Neural progenitor cell (in vitro differentiated cells): ENCODE measurements at regions not wholly inside any gene's neighbourhood (a gene's known extent, or its start where the extent isn't known, plus 50 kb on each side); places are given as distances from the start of the nearest gene placed in this dataset.
"Not testable (repeated sequence)": the region's sequence is repeated elsewhere in the genome, so short reads cannot be mapped to it uniquely, and the experiment has no call there.

Source experiments
- DNase-seq: peaks from one replicate; pipeline ENCODE4 v3.0.0-alpha.2; 2016; ENCODE audit warnings: low spot score
- H2AFZ ChIP-seq: fragments of 200-600 bp; sonication (generic); replicated peaks from 2 replicates; pipeline ENCODE4 v1.6.1; 2016; ENCODE audit warnings: antibody characterized with exemption
- H3F3A ChIP-seq: fragments of 200-600 bp; sonication (generic); 2 replicates; pipeline ENCODE4 v1.6.1; 2016; ENCODE audit warnings: antibody characterized with exemption, low read depth
- H3K27ac ChIP-seq: fragments of 200-600 bp; sonication (generic); 2 replicates; pipeline ENCODE4 v1.5.1; 2016; ENCODE audit warnings: mild to moderate bottlenecking
- H3K27me3 ChIP-seq: fragments of 200-600 bp; sonication (generic); 2 replicates; pipeline ENCODE4 v1.6.1; 2016; ENCODE audit warnings: mild to moderate bottlenecking, moderate library complexity
- H3K36me3 ChIP-seq: fragments of 200-600 bp; sonication (generic); 2 replicates; pipeline ENCODE4 v1.5.1; 2016
- H3K4me1 ChIP-seq: fragments of 200-600 bp; sonication (generic); 2 replicates; pipeline ENCODE4 v1.6.1; 2016; ENCODE audit warnings: mixed run types
- H3K4me2 ChIP-seq: fragments of 200-600 bp; sonication (generic); 2 replicates; pipeline ENCODE4 v1.6.1; 2016
- H3K4me3 ChIP-seq: fragments of 200-600 bp; sonication (generic); 2 replicates; pipeline ENCODE4 v1.5.1; 2016
- H3K79me2 ChIP-seq: fragments of 200-600 bp; sonication (generic); 2 replicates; pipeline ENCODE4 v1.6.1; 2016; ENCODE audit warnings: low read depth
- H3K9ac ChIP-seq: fragments of 200-600 bp; sonication (generic); 2 replicates; pipeline ENCODE4 v1.6.1; 2016
- H3K9me3 ChIP-seq: fragments of 200-600 bp; sonication (generic); 2 replicates; pipeline ENCODE4 v1.5.1; 2016; ENCODE audit warnings: low read depth
- H4K20me1 ChIP-seq: fragments of 200-600 bp; sonication (generic); 2 replicates; pipeline ENCODE4 v1.6.1; 2016; ENCODE audit warnings: low read depth
- H3K27ac Mint-ChIP-seq: 3 replicates; pipeline ENCODE4 v1.8.0; 2021; ENCODE audit warnings: mixed read lengths
- H3K27me3 Mint-ChIP-seq: 2 replicates; pipeline ENCODE4 v1.8.0; 2022; ENCODE audit warnings: low read depth, mild to moderate bottlenecking, inconsistent platforms, moderate library complexity, mixed read lengths; ENCODE audit not compliant: insufficient read depth
- H3K36me3 Mint-ChIP-seq: 3 replicates; pipeline ENCODE4 v1.8.0; 2021; ENCODE audit warnings: mixed read lengths
- H3K4me1 Mint-ChIP-seq: 3 replicates; pipeline ENCODE4 v1.8.0; 2021; ENCODE audit warnings: mixed read lengths
- H3K4me3 Mint-ChIP-seq: 3 replicates; pipeline ENCODE4 v1.8.0; 2021; ENCODE audit warnings: mild to moderate bottlenecking, moderate library complexity, mixed read lengths
- H3K9me3 Mint-ChIP-seq: 3 replicates; pipeline ENCODE4 v1.8.0; 2020; ENCODE audit warnings: mixed read lengths
- CTCF ChIP-seq: fragments of 200-600 bp; sonication (generic); IDR thresholded peaks from 2 replicates; pipeline ENCODE4 v1.5.1; 2017; ENCODE audit warnings: antibody characterized with exemption, mild to moderate bottlenecking
- EZH2 ChIP-seq: fragments of 200-600 bp; sonication (generic); IDR thresholded peaks from 2 replicates; pipeline ENCODE4 v1.6.1; 2017; ENCODE audit warnings: antibody characterized with exemption, mild to moderate bottlenecking, moderate library complexity
- EZH2phosphoT487 ChIP-seq: fragments of 200-600 bp; sonication (generic); IDR thresholded peaks from 2 replicates; pipeline ENCODE4 v1.6.1; 2017; ENCODE audit warnings: antibody characterized with exemption

- H3K4me1 Mint-ChIP-seq, result peaks cover 3% of the 10 kb centered on the region
- H3K36me3 Mint-ChIP-seq, result no peaks in the 10 kb centered on the region
- H3K4me3 ChIP-seq, result no peak overlapping the region
- H2AFZ ChIP-seq, result no peak overlapping the region
- H3K9me3 Mint-ChIP-seq, result peaks cover 10% of the 10 kb centered on the region
- H3K4me1 ChIP-seq, result peaks cover 5% of the 10 kb centered on the region
- H3K36me3 ChIP-seq, result no peaks in the 10 kb centered on the region
- no peaks in the 10 kb centered on the region for H3K27me3 ChIP-seq
- H3K4me2 ChIP-seq, result no peak overlapping the region
- no peak for TF ChIP-seq EZH2
- TF ChIP-seq CTCF, result peak; percentile 16
- no peak for TF ChIP-seq EZH2phosphoT487
- H3K9ac ChIP-seq, result no peak overlapping the region
- H4K20me1 ChIP-seq, result no peaks in the 10 kb centered on the region
- H3K27ac Mint-ChIP-seq, result no peak overlapping the region
- no peak for DNase-seq
- no peak overlapping the region for H3K27ac ChIP-seq
- H3K27me3 Mint-ChIP-seq, result peaks cover 5% of the 10 kb centered on the region
- H3K4me3 Mint-ChIP-seq, result no peak overlapping the region
- H3K79me2 ChIP-seq, result no peaks in the 10 kb centered on the region
- H3K9me3 ChIP-seq, result no peaks in the 10 kb centered on the region
- H3F3A ChIP-seq, result no peaks in the 10 kb centered on the region
Measured at GRCh38 chr7:42639930-42640329, 271.9 kb downstream of the C7orf25 start.

- H3K4me2 ChIP-seq, H3K4me3 Mint-ChIP-seq, H3K36me3 Mint-ChIP-seq, H3K4me3 ChIP-seq, DNase-seq, H3K9me3 ChIP-seq, H3K4me1 Mint-ChIP-seq, H3F3A ChIP-seq, H3K27ac Mint-ChIP-seq, H3K79me2 ChIP-seq, H3K27ac ChIP-seq, H3K9ac ChIP-seq, H3K27me3 Mint-ChIP-seq, H3K27me3 ChIP-seq, H3K36me3 ChIP-seq, H2AFZ ChIP-seq, H3K4me1 ChIP-seq, H4K20me1 ChIP-seq, H3K9me3 Mint-ChIP-seq: not testable (repeated sequence)
Measured at GRCh38 chr7:42636380-42636779, 275.5 kb downstream of the C7orf25 start.

DNA sequence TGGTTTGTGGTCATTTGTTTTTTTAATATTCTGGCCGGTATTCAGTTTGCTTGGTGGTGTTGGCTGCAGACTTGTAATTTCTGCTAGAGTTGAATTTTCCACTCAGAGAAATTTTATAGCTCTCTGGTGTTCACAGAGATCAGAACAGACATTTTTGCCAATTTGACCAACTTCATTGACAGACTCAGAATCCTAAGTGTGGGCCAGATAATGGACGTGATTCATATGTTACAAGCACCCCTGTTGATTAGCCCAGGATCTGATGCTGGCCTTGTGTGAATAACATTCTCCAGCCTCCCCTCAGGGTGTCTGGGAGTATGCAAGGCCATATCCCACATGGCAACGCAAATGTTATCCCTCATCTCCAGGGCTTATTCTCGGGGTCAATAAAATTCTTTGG lies 283.8 kb downstream of the C7orf25 start:
- Histone ChIP-seq H3K4me2 (no peak overlapping the region), H3K9me3 (no peaks in the 10 kb centered on the region), H3K27ac (no peak overlapping the region), H3K4me3 (no peak overlapping the region), H3K9ac (no peak overlapping the region), H3K27me3 (no peaks in the 10 kb centered on the region), H4K20me1 (no peaks in the 10 kb centered on the region), H3F3A (no peaks in the 10 kb centered on the region), H2AFZ (no peak overlapping the region), H3K79me2 (no peaks in the 10 kb centered on the region), H3K4me1 (no peaks in the 10 kb centered on the region), H3K36me3 (no peaks in the 10 kb centered on the region)
- H3K4me1 Mint-ChIP-seq, result no peaks in the 10 kb centered on the region
- no peak overlapping the region for H3K4me3 Mint-ChIP-seq
- H3K36me3 Mint-ChIP-seq, result no peaks in the 10 kb centered on the region
- H3K27me3 Mint-ChIP-seq, result no peaks in the 10 kb centered on the region
- no peak for DNase-seq
- no peaks in the 10 kb centered on the region for H3K9me3 Mint-ChIP-seq
- TF ChIP-seq EZH2phosphoT487, result no peak
- no peak for TF ChIP-seq CTCF
- H3K27ac Mint-ChIP-seq, result no peak overlapping the region

GRCh38 chr7:42627626-42628025 lies 284.2 kb downstream of the C7orf25 start:
- Histone ChIP-seq H3K27ac (no peak overlapping the region), H3K4me3 (no peak overlapping the region), H3K9me3 (no peaks in the 10 kb centered on the region), H2AFZ (no peak overlapping the region), H3K27me3 (no peaks in the 10 kb centered on the region), H3F3A (no peaks in the 10 kb centered on the region), H4K20me1 (no peaks in the 10 kb centered on the region), H3K4me2 (no peak overlapping the region), H3K36me3 (no peaks in the 10 kb centered on the region), H3K4me1 (no peaks in the 10 kb centered on the region), H3K79me2 (no peaks in the 10 kb centered on the region), H3K9ac (no peak overlapping the region)
- DNase-seq, result no peak
- Mint-ChIP-seq H3K4me1 (no peaks in the 10 kb centered on the region), H3K27me3 (no peaks in the 10 kb centered on the region), H3K9me3 (no peaks in the 10 kb centered on the region), H3K36me3 (no peaks in the 10 kb centered on the region), H3K4me3 (no peak overlapping the region), H3K27ac (no peak overlapping the region)
- no peak for TF ChIP-seq EZH2
- no peak for TF ChIP-seq CTCF
- no peak for TF ChIP-seq EZH2phosphoT487
